NOMO-1 treated with dmso at 0.1 percent for 144 hours (cell line): ENCODE measurements at regions not wholly inside any gene's neighbourhood (a gene's known extent, or its start where the extent isn't known, plus 50 kb on each side); places are given as distances from the start of the nearest gene placed in this dataset.

ENCODE experiments used
- DNase-seq: peaks from one replicate; lab custom pipeline; 2025; ENCODE audit not compliant: unreplicated experiment; lab: John Stamatoyannopoulos, UW

DNA sequence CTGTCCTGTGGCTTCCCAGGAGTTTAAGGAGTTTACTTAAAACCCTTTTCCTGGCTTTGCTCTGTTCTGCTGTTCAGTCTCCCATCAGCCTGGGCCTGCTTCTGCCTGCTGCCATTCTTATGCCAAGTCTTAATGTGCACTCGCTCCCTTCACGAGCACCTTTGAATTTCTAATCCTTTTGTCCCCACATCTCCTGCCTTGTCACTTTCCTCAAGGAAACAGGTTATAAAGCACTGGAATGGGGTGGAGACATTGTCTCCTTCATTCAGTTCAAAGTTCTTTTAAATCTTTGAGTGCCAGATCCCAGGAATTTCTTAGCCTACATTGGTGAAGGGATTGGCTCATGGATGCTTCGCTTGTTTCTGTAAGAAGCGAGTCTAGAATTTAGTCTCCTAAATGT lies 87.2 kb upstream of the LIFR start:
- no peak for DNase-seq

DNA sequence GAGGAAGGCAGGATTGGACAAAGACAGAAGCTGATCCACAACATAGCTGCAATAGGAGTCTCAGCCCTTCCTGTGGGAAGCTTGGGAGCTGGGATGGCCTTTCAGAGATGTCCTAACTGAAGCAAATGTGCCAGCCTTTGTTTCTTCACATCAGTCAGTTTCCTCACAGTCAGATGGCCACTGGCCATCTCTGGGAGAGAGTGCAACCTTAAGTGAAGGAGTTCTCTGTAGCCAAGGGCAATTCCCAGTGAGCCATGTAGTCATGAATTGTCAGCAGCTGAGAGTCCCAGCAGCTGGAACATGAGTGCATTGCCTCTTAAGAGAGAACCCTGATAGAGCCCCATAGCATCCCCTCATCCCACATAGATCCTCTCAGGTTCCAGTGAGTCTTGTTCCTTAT lies 89.1 kb upstream of the LIFR start:
- no peak for DNase-seq

DNA sequence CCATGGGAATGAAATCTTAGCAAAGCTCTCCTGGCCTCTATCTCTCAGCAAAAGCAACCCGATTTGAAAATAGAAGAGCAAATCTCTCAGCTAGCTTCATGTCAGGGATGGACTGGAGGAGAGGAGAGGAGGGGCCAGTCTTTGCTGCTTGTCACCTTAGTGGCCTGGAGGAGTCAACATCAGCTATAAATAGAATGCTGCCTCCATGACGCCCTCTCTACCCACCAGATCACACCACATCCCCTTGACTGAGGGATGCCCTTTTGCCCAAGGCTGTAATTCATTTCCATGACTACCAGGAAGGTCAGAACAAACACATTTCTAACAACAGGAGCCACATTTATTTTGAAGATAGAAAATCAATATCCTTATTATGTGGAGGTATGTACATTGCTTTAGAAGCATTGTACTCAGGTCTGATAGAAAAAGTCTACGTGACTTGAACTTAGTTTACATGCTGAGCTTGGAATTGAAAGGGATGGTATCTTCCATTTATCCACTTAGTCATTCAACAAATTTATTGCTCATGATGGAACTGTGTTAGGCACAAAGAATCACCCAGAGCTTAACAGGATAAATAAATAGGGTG lies 92.4 kb upstream of the LIFR start:
- DNase-seq = no peak

DNA sequence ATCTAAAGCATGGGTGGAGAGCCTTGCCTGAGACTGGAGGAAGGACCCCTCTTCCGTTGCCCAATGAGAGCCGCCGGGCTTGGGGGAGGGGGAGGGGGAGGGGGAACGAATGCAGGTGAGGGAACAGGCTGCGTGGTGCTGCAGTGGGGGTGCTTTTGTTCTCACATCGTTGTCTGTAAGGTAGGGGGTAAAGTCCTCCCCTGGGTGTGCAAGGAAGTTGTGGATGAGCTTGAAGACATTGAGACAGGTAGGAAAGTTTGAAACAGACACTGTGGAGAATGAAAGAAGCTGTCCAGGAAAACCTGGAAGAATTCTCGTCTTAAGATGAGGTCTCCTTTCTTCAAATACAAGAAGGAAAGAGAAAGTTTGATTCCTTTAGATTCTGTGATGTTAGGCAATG lies 94.1 kb upstream of the LIFR start:
- no peak for DNase-seq

DNA sequence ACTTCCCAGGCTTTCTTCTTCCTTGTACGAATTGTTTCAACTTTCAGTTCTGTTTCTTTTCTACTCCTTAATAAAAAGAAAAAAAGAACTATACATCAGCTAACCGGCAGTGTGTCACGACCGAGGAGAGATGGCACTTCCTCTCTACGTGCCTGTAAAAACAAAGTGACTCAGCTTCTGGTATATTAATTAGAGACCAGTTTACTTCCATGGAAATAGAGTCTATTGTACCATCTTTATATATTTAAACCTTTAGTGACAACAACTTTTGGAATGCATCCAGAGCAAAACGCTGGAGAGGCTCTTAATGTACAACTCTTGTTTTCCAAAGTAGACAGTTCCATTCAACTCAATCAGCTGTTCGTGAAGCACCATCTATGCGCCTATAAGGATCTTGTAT lies 94.5 kb upstream of the LIFR start:
- peak; percentile 55 for DNase-seq

DNA sequence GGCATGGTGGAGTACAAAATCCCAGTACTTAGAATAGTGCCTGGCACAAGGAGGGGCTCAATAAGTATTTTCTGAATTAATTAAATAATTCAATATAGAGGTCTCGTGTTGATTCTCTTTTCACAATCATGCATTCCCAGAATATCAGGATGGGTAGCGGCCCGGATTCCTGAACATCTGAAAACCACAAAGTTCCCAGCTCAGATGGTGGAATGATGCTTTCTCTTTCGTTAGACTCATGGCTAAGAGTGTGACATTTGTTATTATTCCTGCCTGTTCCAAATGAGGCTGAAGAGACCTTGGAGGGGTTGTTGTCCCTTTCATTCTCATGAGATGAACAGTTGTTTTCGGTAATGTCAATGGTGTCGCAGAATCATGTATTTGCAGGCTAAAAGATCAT lies 95.4 kb upstream of the LIFR start:
- no peak for DNase-seq

DNA sequence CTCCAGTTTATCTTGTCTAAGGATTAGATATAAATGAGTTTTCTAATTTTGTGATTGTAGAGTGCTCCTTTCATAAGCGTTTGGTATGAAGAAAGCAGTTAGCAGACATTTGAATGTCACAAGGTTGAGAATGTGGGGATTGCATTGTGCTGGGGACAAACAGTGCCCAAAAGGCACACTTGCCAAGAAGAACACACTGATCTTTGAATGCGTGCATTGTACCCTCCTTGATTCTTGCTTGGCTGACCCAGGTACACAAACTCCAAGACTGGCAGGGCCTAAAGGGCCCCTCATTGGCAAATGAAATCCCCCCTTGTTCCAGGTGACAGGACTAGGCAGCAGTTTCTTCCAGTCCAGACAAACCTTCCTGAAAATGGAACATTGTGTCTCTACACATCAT lies 96.9 kb upstream of the LIFR start:
- DNase-seq = no peak

DNA sequence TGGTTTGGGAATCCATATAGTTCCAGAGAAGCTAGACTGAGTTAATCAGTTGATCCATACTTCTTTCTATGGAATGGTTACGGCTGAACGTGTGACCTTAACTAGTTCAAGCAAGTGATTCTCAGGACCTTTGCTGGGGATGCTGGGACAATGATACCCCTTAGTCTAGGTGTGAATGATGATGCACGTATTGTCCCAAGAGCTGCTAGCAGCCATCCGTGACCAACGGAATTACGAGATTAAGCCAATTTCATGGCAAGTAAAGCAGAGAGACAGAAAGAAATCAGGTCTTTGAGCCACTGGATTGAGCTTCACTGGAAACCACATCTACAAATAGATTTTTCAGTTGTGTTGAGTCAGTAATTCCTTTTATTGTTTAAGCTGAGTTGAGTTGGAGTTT lies 99.2 kb upstream of the LIFR start:
- DNase-seq = no peak

DNA sequence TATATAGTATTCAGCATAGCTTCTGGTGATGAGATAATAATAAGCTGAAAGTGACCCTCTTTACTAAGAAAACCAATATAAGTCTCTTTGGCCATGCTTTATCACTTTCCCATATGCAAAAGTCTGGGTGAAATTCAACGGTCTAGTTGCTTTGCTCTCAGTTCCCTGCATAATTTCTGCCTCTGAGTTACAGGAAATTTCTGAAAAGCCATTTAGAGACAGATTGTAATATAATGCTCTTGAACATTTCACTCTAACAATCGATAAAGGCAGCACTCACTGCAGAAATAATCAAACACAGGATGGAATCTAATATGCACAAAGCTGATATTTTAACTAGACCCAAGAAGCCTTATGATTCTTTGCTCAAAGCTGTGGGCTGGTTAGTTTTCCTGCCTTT lies 100.1 kb upstream of the LIFR start:
- DNase-seq = no peak

DNA sequence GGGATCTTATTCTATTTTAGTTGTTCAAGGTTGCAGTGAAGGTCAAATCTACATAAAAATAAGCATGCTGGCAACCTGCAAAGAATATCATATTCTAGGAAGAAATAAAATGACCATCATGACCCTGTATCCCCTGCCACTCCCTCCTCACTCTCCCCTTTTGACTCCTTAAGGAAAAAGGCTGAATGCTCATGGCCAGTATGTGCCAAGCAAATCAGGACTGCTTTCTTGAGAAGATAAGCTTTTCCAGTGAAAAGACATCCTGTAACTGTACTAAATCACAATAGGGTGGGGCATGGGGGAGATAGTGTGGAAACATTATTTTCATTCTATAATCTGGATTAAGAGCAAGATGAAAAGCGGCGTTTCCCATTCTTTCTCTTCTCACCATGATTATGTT lies 100.6 kb upstream of the LIFR start:
- DNase-seq = no peak

DNA sequence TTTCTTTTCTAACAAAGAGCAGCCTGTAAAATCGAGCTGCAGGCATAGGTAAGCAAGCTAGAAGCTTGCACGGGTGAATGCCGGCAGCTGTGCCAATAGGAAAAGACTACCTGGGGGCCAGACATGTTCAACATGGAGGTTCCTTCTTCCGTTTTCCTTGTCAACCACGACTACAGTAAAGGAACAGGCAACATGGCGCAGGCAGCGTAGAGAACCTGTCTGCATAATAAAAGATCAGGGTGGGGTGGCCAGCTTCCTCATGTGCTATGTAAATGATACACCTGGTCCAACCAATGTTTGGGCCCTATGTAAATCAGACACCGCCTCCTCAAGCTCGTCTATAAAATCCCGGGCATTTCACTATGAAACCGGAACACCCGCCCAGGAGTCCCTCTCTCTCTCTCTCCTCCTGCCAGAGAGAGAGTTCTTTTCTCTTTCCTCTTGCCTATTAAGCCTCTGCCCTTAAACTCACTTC lies 103.8 kb upstream of the LIFR start:
- DNase-seq = no peak

DNA sequence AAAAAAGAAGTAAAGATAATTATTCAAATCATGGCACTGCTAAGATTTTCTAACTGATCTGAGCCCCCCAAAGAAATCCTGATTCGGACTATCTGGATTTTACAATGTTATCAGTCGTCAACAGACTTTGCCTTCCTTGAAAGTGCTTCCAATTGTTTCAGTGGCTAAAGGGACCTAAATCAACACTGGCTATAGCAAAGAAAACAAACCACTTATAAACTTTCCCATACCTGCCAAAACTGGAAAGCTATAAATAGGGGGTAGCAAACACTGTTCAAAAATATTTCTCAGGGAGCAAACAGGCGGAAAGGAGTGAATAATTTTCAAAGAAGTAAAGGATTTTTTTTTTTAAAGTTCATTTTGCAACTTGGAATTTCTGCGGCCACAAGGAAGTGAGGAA lies 105.6 kb upstream of the LIFR start:
- DNase-seq = no peak

DNA sequence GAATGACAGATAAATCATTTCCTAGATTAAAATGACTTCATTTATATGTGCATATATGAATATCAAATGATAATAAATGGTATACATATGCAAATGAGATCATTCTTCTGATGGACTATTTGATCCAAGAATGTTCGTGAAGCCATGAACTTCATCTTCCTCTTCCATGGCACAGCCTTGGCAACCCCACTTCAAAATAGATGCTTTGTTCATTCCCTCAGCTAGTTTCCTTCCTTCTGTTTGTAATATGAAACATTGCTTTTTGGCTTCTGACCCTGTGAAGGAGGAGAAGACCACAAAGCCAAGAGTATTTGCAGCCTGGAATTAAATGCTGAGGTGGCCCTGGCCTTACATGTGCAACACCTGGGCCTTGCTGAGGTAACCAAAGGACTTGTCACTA lies 106.8 kb upstream of the LIFR start:
- DNase-seq = no peak

DNA sequence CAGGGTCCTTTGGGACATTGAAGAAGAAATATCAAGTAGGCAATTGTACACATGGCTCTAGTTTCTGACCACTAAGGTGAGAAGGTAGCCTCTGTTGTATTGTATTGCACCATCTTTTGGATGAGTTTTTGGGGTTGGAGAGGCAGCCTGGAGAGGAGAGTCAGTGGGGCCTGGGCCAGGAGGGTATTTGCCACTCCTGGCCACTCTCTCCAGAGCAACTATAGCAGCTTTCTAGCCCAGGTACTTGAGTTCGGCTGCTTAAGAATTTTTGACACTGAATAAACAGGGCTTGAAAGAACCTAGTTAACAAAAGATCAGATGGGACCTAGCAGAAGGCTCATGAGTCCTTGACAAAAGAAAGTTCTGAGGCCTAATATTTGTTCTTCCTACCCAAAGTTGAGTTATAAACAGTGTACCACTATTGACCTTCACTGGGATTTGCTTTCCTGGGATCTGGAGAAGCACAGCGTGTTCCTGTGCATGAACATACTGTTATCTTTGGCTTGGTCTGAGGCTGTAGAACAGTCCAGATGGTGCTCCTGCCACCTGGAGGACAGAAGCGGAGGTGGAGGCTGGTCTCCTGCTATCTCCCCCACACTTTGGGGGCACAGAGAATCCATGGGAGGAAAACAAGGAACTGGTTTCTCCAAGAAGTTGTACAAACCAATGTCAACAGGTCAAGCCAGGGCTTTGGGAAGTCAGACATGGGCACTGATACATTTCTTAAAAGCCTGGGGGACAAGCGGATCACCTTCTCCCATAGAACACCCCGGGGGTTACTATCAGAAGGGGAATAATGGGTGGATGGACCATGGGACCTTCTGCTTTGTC lies 110.4 kb upstream of the LIFR start:
- no peak for DNase-seq

DNA sequence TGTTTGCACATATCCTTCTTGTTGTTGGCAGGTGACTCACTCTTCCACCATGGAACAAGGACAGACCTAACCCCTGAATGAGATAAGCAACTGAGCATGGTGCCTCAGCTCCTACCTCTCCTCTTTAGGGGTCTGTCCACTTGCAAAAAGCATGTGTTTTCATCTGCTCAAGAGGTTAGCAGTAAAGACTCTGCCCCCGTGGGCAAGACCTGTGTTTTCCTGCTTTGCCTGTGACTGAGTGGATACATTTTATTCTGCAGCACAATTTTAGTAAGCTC lies 111.0 kb upstream of the LIFR start:
- no peak for DNase-seq

DNA sequence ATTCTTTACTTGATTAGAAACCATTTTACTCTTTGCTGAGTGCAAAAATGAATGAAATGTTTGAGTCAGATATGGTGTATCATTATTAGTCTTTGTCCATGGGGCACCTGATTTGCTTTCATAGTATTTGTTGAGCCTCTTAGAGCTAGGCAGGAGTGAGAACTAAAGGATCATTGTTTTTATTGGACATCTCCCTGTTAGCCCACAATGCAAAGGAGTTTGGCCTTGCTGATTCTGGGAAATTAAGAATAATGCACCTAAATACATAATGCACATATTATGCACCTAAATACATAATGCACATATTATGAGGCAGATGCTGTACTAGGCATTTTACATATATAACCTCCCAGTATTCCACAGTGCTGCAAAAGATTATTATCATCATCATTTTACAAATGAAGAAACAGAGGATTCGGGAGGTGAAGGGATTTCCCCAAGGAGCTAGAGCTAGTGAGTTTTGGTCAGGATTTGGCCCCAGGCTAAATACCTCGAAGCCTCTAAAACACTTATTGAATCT lies 113.0 kb upstream of the LIFR start:
- DNase-seq = no peak

DNA sequence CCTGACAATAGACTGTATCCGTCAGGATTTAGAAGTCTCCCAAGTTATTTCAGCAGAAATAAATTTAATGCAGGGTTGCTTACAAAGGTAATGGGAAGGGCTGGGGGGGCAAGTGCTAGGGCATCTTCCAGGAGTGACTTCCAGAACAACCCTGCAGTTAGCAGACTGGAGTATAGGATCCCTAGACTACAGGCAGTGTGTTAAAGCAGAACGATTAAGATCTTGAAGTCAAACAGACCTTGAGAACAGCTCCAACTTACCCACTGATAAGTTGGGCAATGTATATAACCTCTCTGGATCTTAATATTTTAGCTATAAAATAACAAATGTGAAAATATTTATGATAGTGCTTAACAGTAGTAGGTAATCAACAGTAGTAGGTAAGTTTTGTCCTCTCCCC lies 113.6 kb upstream of the LIFR start:
- DNase-seq = no peak

DNA sequence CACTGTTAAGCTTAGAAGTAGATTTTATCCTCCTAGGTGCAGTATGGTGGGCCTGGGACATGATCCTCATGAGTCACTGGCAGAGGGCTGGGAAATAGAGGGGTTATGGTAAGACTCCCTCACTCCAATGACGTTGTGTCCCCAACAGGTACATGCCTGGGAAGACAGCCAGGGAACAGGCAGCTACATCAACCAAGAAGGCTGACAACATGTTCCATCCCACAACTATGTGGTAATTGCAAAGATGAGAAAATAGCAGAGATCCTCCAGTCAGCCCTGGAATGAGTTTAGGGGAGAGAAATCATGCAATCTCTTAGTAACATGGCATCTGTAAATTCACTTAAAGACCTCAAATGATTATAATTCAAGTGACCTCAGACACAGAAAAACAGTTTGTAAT lies 114.4 kb upstream of the LIFR start:
- DNase-seq = no peak

DNA sequence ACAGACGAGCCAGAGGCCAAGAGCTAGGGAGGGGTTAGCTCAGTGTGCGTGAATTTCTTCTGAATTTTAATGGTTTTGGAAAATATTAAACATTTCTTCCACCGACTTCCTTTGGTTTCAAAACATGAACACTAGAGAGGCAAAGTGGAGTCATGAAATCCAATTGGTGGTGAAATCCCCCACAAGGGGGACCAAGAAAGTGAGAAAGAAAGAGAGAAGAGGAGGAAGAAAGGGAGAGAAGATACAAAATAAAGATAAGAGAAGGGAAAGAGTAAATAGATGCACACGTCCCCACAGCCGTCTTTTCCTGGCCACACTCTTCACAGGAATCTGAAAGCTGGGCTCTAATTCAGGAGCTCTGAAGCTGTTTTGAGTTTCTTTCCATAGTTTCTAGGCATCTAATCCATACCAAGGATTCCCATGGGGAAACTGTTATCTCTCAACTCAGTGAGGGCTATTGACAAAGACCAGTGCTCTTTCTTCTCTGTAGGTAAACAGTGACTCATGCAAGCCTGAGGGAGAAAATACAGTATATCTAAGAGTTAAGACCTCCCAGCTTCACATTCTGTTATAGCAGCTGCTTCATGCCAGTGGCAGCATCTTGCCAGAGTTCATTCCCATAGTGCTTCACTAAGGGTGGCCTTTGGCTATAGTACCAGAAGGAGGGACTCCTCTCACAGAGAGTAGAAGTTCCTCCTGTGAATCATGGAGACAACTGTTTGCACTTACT lies 115.8 kb upstream of the LIFR start:
- DNase-seq = no peak

DNA sequence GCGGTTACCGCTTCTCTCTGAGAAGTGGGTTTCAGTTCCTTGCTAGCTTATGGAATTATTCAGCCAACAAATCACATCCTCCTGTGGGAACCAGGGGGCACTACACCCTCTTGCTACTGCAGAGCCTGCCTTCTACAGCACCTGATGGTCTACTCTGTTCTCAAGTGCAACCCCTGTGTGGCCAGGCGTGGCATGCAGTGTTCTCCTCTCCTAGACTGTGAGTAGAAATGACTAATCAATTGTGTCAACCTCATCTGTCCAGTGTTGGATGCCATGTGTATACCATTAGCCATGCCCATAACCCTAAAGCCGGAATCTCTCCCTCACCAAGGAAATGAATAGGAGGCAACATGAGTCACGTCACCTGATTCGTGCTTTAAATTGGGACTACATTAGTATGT lies 117.2 kb upstream of the LIFR start:
- no peak for DNase-seq

DNA sequence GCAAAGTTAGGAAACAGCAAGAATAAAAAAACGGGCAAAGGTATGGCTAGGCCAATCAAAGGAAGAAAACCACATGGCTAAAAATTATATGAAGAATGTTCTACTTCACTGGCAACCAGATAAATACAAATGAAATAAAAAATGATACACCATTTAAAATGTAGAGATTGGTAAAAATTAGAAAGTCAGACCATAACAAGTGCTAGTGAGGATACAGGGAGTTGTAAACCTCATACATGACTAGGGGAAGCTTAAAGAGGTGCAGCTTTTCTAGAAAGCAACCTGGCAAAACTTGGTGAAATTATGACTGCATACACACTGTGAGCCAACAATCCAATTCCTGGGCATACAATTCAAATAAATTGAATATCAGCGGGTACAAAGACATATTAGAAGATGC lies 119.0 kb upstream of the LIFR start:
- DNase-seq = no peak

DNA sequence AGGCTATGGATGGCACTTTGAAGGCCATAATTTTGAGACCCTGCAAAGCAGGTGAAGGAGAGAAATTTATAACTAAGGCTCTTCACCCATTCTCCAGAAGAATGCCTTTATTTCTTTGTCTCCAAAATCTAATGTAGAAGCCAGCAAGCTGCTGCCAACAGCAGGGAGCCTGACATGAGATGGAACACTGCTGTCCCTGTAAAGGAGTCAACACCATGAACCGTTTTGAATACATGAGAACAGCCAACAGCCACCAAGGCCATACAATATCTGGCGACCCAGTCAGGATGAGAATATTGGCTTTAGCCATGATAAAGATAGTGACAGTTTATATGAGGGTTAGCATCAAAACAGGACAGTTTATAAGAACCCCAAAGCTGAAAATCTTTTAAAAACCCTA lies 121.2 kb upstream of the LIFR start:
- DNase-seq = no peak
